Endothelial cell of umbilical vein (primary cell): ENCODE measurements at regions not wholly inside any gene's neighbourhood (a gene's known extent, or its start where the extent isn't known, plus 50 kb on each side); places are given as distances from the start of the nearest gene placed in this dataset.

Experiments
- BruUV-seq: library from RNA; stranded (reverse); fragments of 400-500 nt; replicated peaks from 2 replicates; lab custom pipeline; 2021; lab: Mats Ljungman, UMichigan
- CTCF ChIA-PET: fragments of 300-600, 350-600 bp; sonication (Branson Sonifier 250); formaldehyde crosslinking; loops from one replicate; lab custom pipeline; 2021; ENCODE audit warnings: antibody characterized with exemption, inconsistent platforms; lab: Charles Lee
- POLR2A ChIA-PET: fragments of 300-600, 350-600 bp; sonication (Branson Sonifier 250); formaldehyde crosslinking; loops from one replicate; lab custom pipeline; 2021; ENCODE audit warnings: antibody characterized with exemption, inconsistent platforms; lab: Charles Lee
- DNase-seq: peaks from one replicate; pipeline ENCODE4 v3.0.0-alpha.2; 2011; ENCODE audit warnings: low read depth, low spot score
- FAIRE-seq: peaks from 2 replicates; lab custom pipeline; 2011; peaks lifted over from hg19 to GRCh38; lab: Jason Lieb, UNC
- H2AFZ ChIP-seq: 2 replicates; pipeline ENCODE4 v1.6.0; 2012; ENCODE audit warnings: low read depth, low read length, control low read depth, inconsistent platforms
- H3K27ac ChIP-seq: 2 replicates; pipeline ENCODE4 v1.5.1; 2011; ENCODE audit warnings: low read depth, mild to moderate bottlenecking, control low read depth, low read length, moderate library complexity; ENCODE audit not compliant: insufficient read depth
- H3K27me3 ChIP-seq, 2 experiments: 2 replicates each; pipeline versions ENCODE4 v1.6.0 to v1.6.1; 2011; ENCODE audit warnings: low read length in 2 of 2, mixed read lengths in 1 of 2; ENCODE audit not compliant: control insufficient read depth in 2 of 2, insufficient read depth in 2 of 2
- H3K36me3 ChIP-seq, 2 experiments: 2 replicates in 1 of 2; 3 replicates in 1 of 2; pipeline ENCODE4 v1.5.1; 2011; ENCODE audit warnings: low read length in 2 of 2, mild to moderate bottlenecking in 1 of 2, moderate library complexity in 1 of 2; ENCODE audit not compliant: control insufficient read depth in 2 of 2, insufficient read depth in 2 of 2; ENCODE audit errors: extremely low read depth in 1 of 2
- H3K4me1 ChIP-seq: 3 replicates; pipeline ENCODE4 v1.5.1; 2011; ENCODE audit warnings: mild to moderate bottlenecking, low read length; ENCODE audit not compliant: control insufficient read depth, insufficient read depth; ENCODE audit errors: extremely low read depth
- H3K4me2 ChIP-seq: 2 replicates; pipeline ENCODE4 v1.6.1; 2011; ENCODE audit warnings: low read length, control low read depth, mixed read lengths; ENCODE audit not compliant: insufficient read depth
- H3K4me3 ChIP-seq, 3 experiments: fragments of 200-600 bp in 1 of 3; sonication (generic), shearing (Covaris generic) in 1 of 3; replicated peaks in 1 of 3; 2 replicates each; pipeline ENCODE4 v1.5.1; 2011 to 2016; ENCODE audit warnings: control low read depth in 3 of 3, low read length in 3 of 3, mild to moderate bottlenecking in 2 of 3, inconsistent platforms in 1 of 3, low read depth in 1 of 3, moderate library complexity in 1 of 3; ENCODE audit not compliant: insufficient read depth in 1 of 3
- H3K79me2 ChIP-seq: 2 replicates; pipeline ENCODE4 v1.6.0; 2012; ENCODE audit warnings: low read length, inconsistent platforms; ENCODE audit not compliant: control insufficient read depth, insufficient read depth
- H3K9ac ChIP-seq: replicated peaks from 2 replicates; pipeline ENCODE3; 2011; ENCODE audit warnings: low read length, control low read depth; ENCODE audit not compliant: insufficient read depth; ENCODE audit errors: extremely low read depth
- H3K9me1 ChIP-seq: replicated peaks from 3 replicates; pipeline ENCODE4 v1.6.0; 2011; ENCODE audit warnings: mild to moderate bottlenecking, low read length; ENCODE audit not compliant: control insufficient read depth, insufficient read depth; ENCODE audit errors: extremely low read depth
- H3K9me3 ChIP-seq: replicated peaks from 2 replicates; pipeline ENCODE4 v1.5.1; 2012; ENCODE audit warnings: low read length, inconsistent platforms; ENCODE audit not compliant: control insufficient read depth, insufficient read depth
- H4K20me1 ChIP-seq: replicated peaks from 2 replicates; pipeline ENCODE3; 2011; ENCODE audit warnings: mild to moderate bottlenecking, low read length; ENCODE audit not compliant: control insufficient read depth, insufficient read depth; ENCODE audit errors: extremely low read depth
- EZH2 ChIP-seq: IDR thresholded peaks from 2 replicates; pipeline ENCODE4 v1.6.1; 2012; ENCODE audit warnings: borderline replicate concordance, low read depth, mild to moderate bottlenecking, moderate library complexity, low read length, inconsistent platforms; ENCODE audit not compliant: severe bottlenecking
- FOS ChIP-seq: IDR thresholded peaks from 2 replicates; pipeline ENCODE4 v1.6.1; 2011; ENCODE audit warnings: mild to moderate bottlenecking, low read length, moderate library complexity, borderline replicate concordance; ENCODE audit not compliant: insufficient read depth
- GATA2 ChIP-seq: IDR thresholded peaks from 2 replicates; pipeline ENCODE4 v1.7.0; 2011; ENCODE audit warnings: low read depth, mild to moderate bottlenecking, moderate library complexity, mixed read lengths, low read length; ENCODE audit not compliant: insufficient read length, insufficient read depth
- MYC ChIP-seq: IDR thresholded peaks from one replicate; pipeline ENCODE4 v1.6.1; 2011; ENCODE audit warnings: mild to moderate bottlenecking, low read depth, low read length
- POLR2A ChIP-seq: IDR thresholded peaks from 2 replicates; pipeline ENCODE4 v1.6.1; 2012; ENCODE audit warnings: low read depth, mild to moderate bottlenecking, control low read depth, low read length
- POLR2AphosphoS5 ChIP-seq: IDR thresholded peaks from 2 replicates; pipeline ENCODE4 v1.6.1; 2012; ENCODE audit warnings: low read depth, mild to moderate bottlenecking, control low read depth, low read length, moderate library complexity; ENCODE audit not compliant: insufficient read depth
- dilution Hi-C: fragments of 300-500 bp; cut with MboI; formaldehyde crosslinking; loops from one replicate; pipeline ENCODE4 v1.15.0; 2019; ENCODE audit warnings: low sequenced_read_pairs; ENCODE audit not compliant: extremely low pct_ligation_motif_present
- intact Hi-C: fragments of 100-400 bp; cut with micrococcal nuclease; formaldehyde crosslinking; loops from one replicate; pipeline ENCODE4 v1.10.0; 2022
- TF ChIP-seq, protein P1 (sequence below), 2 donors: IDR thresholded peaks; 1 replicate in 1 of 2; 2 replicates in 1 of 2; pipeline ENCODE4 v1.5.1; 2011; ENCODE audit warnings: low read length in 2 of 2, mild to moderate bottlenecking in 2 of 2, moderate library complexity in 2 of 2, control low read depth in 1 of 2, inconsistent platforms in 1 of 2, low read depth in 1 of 2; ENCODE audit not compliant: insufficient read depth in 1 of 2; ENCODE audit errors: extremely low read depth in 1 of 2
- TF ChIP-seq, protein P2 (sequence below): IDR thresholded peaks from 2 replicates; pipeline ENCODE4 v1.6.1; 2011; ENCODE audit not compliant: insufficient read depth, insufficient read length

DNA sequence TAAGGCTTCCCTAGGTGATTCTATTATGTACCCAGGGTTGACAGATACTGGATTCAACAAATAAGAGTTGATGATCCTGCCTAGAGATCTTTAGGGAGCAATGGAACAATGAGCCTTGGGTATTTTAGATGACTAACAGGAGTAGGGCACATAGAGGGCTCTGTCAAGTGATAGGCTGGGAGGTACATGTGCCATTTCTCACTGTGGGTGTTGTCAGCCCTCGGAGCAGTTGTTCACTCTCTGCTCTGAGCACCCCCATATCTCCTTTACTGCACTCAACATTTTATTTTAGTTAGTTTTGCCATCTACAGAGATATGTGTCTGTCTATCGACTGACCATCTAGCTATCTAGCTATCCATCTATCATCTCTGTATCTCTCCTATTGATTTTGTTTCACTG lies 950.6 kb downstream of the TYW1 start:
- no peaks in the 10 kb centered on the region for H3K79me2 ChIP-seq
- no peak overlapping the region for H3K27ac ChIP-seq
- H3K9me3 ChIP-seq: peaks cover 4% of the 10 kb centered on the region
- H3K9ac ChIP-seq: no peak overlapping the region
- intact Hi-C loops: no loop called here
- H4K20me1 ChIP-seq: no peaks in the 10 kb centered on the region
- dilution Hi-C loops: no loop called here
- DNase-seq (no peak), FAIRE-seq (no peak)
- no peaks in the 10 kb centered on the region for H3K4me1 ChIP-seq
- H3K36me3 ChIP-seq: no peaks in the 10 kb centered on the region
- H3K4me3 ChIP-seq: no peak overlapping the region
- no TSS peak for BruUV-seq
- no peak for TF ChIP-seq MYC
- TF ChIP-seq, protein P1, sequence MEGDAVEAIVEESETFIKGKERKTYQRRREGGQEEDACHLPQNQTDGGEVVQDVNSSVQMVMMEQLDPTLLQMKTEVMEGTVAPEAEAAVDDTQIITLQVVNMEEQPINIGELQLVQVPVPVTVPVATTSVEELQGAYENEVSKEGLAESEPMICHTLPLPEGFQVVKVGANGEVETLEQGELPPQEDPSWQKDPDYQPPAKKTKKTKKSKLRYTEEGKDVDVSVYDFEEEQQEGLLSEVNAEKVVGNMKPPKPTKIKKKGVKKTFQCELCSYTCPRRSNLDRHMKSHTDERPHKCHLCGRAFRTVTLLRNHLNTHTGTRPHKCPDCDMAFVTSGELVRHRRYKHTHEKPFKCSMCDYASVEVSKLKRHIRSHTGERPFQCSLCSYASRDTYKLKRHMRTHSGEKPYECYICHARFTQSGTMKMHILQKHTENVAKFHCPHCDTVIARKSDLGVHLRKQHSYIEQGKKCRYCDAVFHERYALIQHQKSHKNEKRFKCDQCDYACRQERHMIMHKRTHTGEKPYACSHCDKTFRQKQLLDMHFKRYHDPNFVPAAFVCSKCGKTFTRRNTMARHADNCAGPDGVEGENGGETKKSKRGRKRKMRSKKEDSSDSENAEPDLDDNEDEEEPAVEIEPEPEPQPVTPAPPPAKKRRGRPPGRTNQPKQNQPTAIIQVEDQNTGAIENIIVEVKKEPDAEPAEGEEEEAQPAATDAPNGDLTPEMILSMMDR (IDR thresholded peaks at IDR 0.05; ENCODE audit: extremely low read depth in 1 of 2, insufficient read depth in 1 of 2, low read depth in 1 of 2, low read length in 2 of 2): no peak
- TF ChIP-seq FOS: no peak
- TF ChIP-seq EZH2: no peak
- no peak for TF ChIP-seq GATA2
- TF ChIP-seq, protein P2, sequence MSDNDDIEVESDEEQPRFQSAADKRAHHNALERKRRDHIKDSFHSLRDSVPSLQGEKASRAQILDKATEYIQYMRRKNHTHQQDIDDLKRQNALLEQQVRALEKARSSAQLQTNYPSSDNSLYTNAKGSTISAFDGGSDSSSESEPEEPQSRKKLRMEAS: no peak
- TF ChIP-seq POLR2AphosphoS5: no peak
- no peak for TF ChIP-seq POLR2A
- no peaks in the 10 kb centered on the region for H3K27me3 ChIP-seq
- POLR2A ChIA-PET: no interaction called here
- no peaks in the 10 kb centered on the region for H3K9me1 ChIP-seq
- CTCF ChIA-PET: no interaction called here
- no peak overlapping the region for H3K4me2 ChIP-seq
- no peak overlapping the region for H2AFZ ChIP-seq
